Sigmoid colon (tissue), 4 donors: ENCODE measurements at regions not wholly inside any gene's neighbourhood (a gene's known extent, or its start where the extent isn't known, plus 50 kb on each side); places are given as distances from the start of the nearest gene placed in this dataset.

Source experiments
- CTCF ChIP-seq, 4 experiments: fragments of 450-650 bp in 3 of 4; fragments of 200-600 bp in 1 of 4; IDR thresholded peaks; one replicate each; pipeline ENCODE4 v1.5.1; 2016 to 2019; ENCODE audit warnings: antibody characterized with exemption in 4 of 4, mild to moderate bottlenecking in 3 of 4, moderate library complexity in 2 of 4
- POLR2AphosphoS5 ChIP-seq, 4 donors: sonication (generic); formaldehyde crosslinking; IDR thresholded peaks; one replicate each; pipeline ENCODE4 v1.6.1; 2017; ENCODE audit warnings: antibody characterized with exemption in 4 of 4

- TF ChIP-seq POLR2AphosphoS5 (IDR thresholded peaks at IDR 0.05) (no peak), CTCF (IDR thresholded peaks at IDR 0.05) (no peak)
Measured at GRCh38 chr5:130331332-130331731, 427.1 kb downstream of the CHSY3 start.
